ENCODE measurements at regions not wholly inside any gene's neighbourhood (a gene's known extent, or its start where the extent isn't known, plus 50 kb on each side); places are given as distances from the start of the nearest gene placed in this dataset.

DNA sequence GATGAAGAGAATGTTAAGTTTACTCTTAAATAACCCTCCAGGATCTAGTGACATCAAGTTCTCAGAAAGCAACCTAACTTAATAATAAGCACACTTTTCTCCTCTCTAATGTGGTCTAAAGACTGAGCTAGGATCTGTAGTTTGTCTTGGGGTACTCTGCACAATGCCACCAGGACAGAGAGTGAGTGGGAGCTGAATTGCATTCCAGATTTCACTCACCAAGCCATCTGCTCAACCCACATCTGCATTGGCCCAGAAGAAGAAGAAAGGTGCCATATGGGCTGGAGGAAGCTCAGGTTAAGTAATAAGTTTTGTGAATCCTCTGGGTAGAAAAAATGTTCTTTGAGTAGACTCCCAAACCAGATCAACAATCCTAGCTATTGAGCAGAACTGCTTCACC, 384.6 kb downstream of the PPP3CA start:
- H3K36me3 ChIP-seq (replicated peaks; ENCODE audit: insufficient read depth, low read depth), result no peaks in the 10 kb centered on the region
- no peaks in the 10 kb centered on the region for H3K79me2 ChIP-seq
- H2AFZ ChIP-seq, result no peak overlapping the region
- H3K27me3 ChIP-seq, result no peaks in the 10 kb centered on the region
- H3K9me2 ChIP-seq (replicated peaks; ENCODE audit: insufficient read depth), result no peaks in the 10 kb centered on the region
- H4K20me1 ChIP-seq (ENCODE audit: insufficient read depth, poor library complexity, severe bottlenecking), result no peaks in the 10 kb centered on the region
- H3K4me3 ChIP-seq, result no peak overlapping the region
- H3K4me2 ChIP-seq, result no peak overlapping the region
- no peak overlapping the region for H3K27ac ChIP-seq
- no peak for DNase-seq (ENCODE audit: low spot score)
- TF ChIP-seq EZH2 (IDR thresholded peaks at IDR 0.05; ENCODE audit: borderline replicate concordance) (no peak), EZH2phosphoT487 (IDR thresholded peaks at IDR 0.05; ENCODE audit: low read depth, severe bottlenecking, unreplicated experiment) (no peak)
- TF ChIP-seq, protein P1, sequence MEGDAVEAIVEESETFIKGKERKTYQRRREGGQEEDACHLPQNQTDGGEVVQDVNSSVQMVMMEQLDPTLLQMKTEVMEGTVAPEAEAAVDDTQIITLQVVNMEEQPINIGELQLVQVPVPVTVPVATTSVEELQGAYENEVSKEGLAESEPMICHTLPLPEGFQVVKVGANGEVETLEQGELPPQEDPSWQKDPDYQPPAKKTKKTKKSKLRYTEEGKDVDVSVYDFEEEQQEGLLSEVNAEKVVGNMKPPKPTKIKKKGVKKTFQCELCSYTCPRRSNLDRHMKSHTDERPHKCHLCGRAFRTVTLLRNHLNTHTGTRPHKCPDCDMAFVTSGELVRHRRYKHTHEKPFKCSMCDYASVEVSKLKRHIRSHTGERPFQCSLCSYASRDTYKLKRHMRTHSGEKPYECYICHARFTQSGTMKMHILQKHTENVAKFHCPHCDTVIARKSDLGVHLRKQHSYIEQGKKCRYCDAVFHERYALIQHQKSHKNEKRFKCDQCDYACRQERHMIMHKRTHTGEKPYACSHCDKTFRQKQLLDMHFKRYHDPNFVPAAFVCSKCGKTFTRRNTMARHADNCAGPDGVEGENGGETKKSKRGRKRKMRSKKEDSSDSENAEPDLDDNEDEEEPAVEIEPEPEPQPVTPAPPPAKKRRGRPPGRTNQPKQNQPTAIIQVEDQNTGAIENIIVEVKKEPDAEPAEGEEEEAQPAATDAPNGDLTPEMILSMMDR (IDR thresholded peaks at IDR 0.05; ENCODE audit: poor library complexity), result no peak
- H3K4me1 ChIP-seq (ENCODE audit: insufficient read depth), result no peaks in the 10 kb centered on the region
- no peaks in the 10 kb centered on the region for H3K9me3 ChIP-seq (ENCODE audit: low read depth)

DNA sequence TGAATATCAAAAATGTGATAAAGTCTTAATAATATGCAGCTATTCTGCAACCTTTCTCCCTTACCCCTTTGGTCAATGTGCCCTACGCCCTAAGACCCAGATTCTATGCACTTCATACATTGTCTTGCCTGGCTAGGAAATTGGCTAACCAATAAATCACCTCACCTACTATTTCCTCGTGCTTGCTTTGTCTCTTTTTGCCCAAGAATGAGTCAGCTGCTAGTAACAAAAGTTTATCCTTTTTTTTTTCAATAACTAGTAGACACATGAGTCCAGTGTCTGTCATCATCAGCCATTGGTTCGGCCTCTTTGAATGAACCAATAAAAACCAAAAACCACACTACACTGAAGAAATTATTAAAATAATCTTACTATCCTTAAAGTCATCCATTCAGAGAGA, 387.1 kb downstream of the PPP3CA start:
- Histone ChIP-seq H2AFZ (no peak overlapping the region), H4K20me1 (ENCODE audit: insufficient read depth, poor library complexity, severe bottlenecking) (no peaks in the 10 kb centered on the region), H3K36me3 (replicated peaks; ENCODE audit: insufficient read depth, low read depth) (no peaks in the 10 kb centered on the region), H3K27me3 (no peaks in the 10 kb centered on the region), H3K4me1 (ENCODE audit: insufficient read depth) (no peaks in the 10 kb centered on the region), H3K27ac (no peak overlapping the region), H3K9me3 (ENCODE audit: low read depth) (no peaks in the 10 kb centered on the region), H3K9me2 (replicated peaks; ENCODE audit: insufficient read depth) (no peaks in the 10 kb centered on the region), H3K4me3 (no peak overlapping the region), H3K4me2 (no peak overlapping the region), H3K79me2 (no peaks in the 10 kb centered on the region)
- no peak for DNase-seq (ENCODE audit: low spot score)
- 81% methylated on average over 3 of the region's 3 CpGs for WGBS (ENCODE audit: low lambda C conversion rate, missing lambda C conversion rate)
- TF ChIP-seq EZH2phosphoT487 (IDR thresholded peaks at IDR 0.05; ENCODE audit: low read depth, severe bottlenecking, unreplicated experiment) (no peak), EZH2 (IDR thresholded peaks at IDR 0.05; ENCODE audit: borderline replicate concordance) (no peak)
- TF ChIP-seq, protein P1 (IDR thresholded peaks at IDR 0.05; ENCODE audit: poor library complexity), result no peak

DNA sequence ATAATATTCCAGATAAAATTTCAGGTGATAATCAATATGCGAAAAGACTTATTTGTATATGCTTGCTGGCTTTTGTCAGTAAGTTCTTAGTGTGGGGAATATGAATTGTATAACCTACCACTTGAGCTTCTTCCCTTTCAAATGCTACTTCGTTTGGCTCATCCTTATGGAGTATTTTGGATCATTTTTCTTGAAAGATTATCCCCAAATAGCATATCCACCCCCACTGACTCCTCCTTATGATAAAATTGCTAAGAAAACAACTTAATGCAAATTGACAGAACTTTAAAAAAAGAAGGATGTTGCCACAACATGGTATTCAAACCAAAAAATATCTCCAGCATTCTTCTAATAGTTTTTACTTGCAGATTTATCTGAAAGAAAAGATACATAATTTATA, 393.3 kb downstream of the PPP3CA start:
- H3K79me2 ChIP-seq, result no peaks in the 10 kb centered on the region
- H3K4me3 ChIP-seq, result no peak overlapping the region
- no peaks in the 10 kb centered on the region for H3K9me2 ChIP-seq (replicated peaks; ENCODE audit: insufficient read depth)
- no peaks in the 10 kb centered on the region for H3K27me3 ChIP-seq
- H3K27ac ChIP-seq, result no peak overlapping the region
- no peaks in the 10 kb centered on the region for H4K20me1 ChIP-seq (ENCODE audit: insufficient read depth, poor library complexity, severe bottlenecking)
- no peak overlapping the region for H3K4me2 ChIP-seq
- no peaks in the 10 kb centered on the region for H3K36me3 ChIP-seq (replicated peaks; ENCODE audit: insufficient read depth, low read depth)
- no peaks in the 10 kb centered on the region for H3K9me3 ChIP-seq (ENCODE audit: low read depth)
- DNase-seq (ENCODE audit: low spot score), result no peak
- WGBS (ENCODE audit: low lambda C conversion rate, missing lambda C conversion rate), result 72% methylated on average over 2 of the region's 2 CpGs
- no peaks in the 10 kb centered on the region for H3K4me1 ChIP-seq (ENCODE audit: insufficient read depth)
- no peak overlapping the region for H2AFZ ChIP-seq
- TF ChIP-seq EZH2 (IDR thresholded peaks at IDR 0.05; ENCODE audit: borderline replicate concordance) (no peak), EZH2phosphoT487 (IDR thresholded peaks at IDR 0.05; ENCODE audit: low read depth, severe bottlenecking, unreplicated experiment) (no peak)
- TF ChIP-seq, protein P1 (IDR thresholded peaks at IDR 0.05; ENCODE audit: poor library complexity), result no peak

DNA sequence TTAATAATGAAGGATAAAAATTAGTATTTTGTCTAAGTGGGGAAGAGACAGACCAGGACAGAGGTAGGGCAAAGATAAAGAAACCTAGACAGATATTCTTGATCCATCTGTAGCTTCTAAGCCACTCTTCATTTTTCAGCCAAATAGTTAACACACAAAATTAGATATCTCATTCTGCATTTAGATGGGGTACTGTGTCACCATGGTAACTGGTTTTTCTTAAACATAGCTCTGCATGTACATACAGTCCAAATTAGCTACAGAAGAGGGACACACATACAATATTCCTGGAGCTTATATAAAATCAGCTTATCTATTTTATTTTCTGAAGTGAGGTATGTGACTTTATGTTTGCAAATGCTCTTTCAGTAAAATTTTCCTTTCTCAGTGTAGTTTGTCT, 393.7 kb downstream of the PPP3CA start:
- no peaks in the 10 kb centered on the region for H3K4me1 ChIP-seq (ENCODE audit: insufficient read depth)
- no peaks in the 10 kb centered on the region for H3K27me3 ChIP-seq
- no peaks in the 10 kb centered on the region for H3K36me3 ChIP-seq (replicated peaks; ENCODE audit: insufficient read depth, low read depth)
- H3K79me2 ChIP-seq, result no peaks in the 10 kb centered on the region
- H3K4me2 ChIP-seq, result no peak overlapping the region
- TF ChIP-seq, protein P1 (IDR thresholded peaks at IDR 0.05; ENCODE audit: poor library complexity), result no peak
- TF ChIP-seq EZH2phosphoT487 (IDR thresholded peaks at IDR 0.05; ENCODE audit: low read depth, severe bottlenecking, unreplicated experiment), result no peak
- no peak for TF ChIP-seq EZH2 (IDR thresholded peaks at IDR 0.05; ENCODE audit: borderline replicate concordance)
- H2AFZ ChIP-seq, result no peak overlapping the region
- H4K20me1 ChIP-seq (ENCODE audit: insufficient read depth, poor library complexity, severe bottlenecking), result no peaks in the 10 kb centered on the region
- H3K9me3 ChIP-seq (ENCODE audit: low read depth), result no peaks in the 10 kb centered on the region
- DNase-seq (ENCODE audit: low spot score), result no peak
- H3K9me2 ChIP-seq (replicated peaks; ENCODE audit: insufficient read depth), result no peaks in the 10 kb centered on the region
- no peak overlapping the region for H3K4me3 ChIP-seq
- no peak overlapping the region for H3K27ac ChIP-seq
